Fibroblast of pulmonary artery (primary cell): ENCODE measurements at regions not wholly inside any gene's neighbourhood (a gene's known extent, or its start where the extent isn't known, plus 50 kb on each side); places are given as distances from the start of the nearest gene placed in this dataset.
A peak's percentile ranks its signal among the peaks of the same experiment; 100 is the strongest.
"Not testable (repeated sequence)": the region's sequence is repeated elsewhere in the genome, so short reads cannot be mapped to it uniquely, and the experiment has no call there.

ENCODE experiments used
- DNase-seq: peaks from one replicate; pipeline ENCODE4 v3.0.0-alpha.2; 2010; ENCODE audit warnings: low read depth
- H3K4me3 ChIP-seq: replicated peaks from 2 replicates; pipeline ENCODE4 v1.5.1; 2011; ENCODE audit warnings: low read depth, mild to moderate bottlenecking, control low read depth, low read length, moderate library complexity
- CTCF ChIP-seq: IDR thresholded peaks from 2 replicates; pipeline ENCODE4 v1.5.1; 2011; ENCODE audit warnings: mild to moderate bottlenecking, control low read depth, low read length, inconsistent platforms; ENCODE audit errors: missing control alignments

GRCh38 chr10:63965846-63966245 lies 444.6 kb downstream of the REEP3 start:
- no peak for TF ChIP-seq CTCF
- no peak for DNase-seq
- H3K4me3 ChIP-seq: no peak overlapping the region

GRCh38 chr10:63972949-63973827 lies 452.0 kb downstream of the REEP3 start:
- no peak overlapping the region for H3K4me3 ChIP-seq
- TF ChIP-seq CTCF: no peak
- no peak for DNase-seq

GRCh38 chr10:63976538-63976937 lies 455.3 kb downstream of the REEP3 start:
- no peak overlapping the region for H3K4me3 ChIP-seq
- DNase-seq: peak; percentile 35

GRCh38 chr10:63977329-63977923 lies 456.2 kb downstream of the REEP3 start:
- TF ChIP-seq CTCF: peak; percentile 71
- peak; percentile 52 for DNase-seq
- no peak overlapping the region for H3K4me3 ChIP-seq

More at GRCh38 chr10:63976538-63976937, 455.3 kb downstream of the REEP3 start:
- TF ChIP-seq CTCF: peak; percentile 59

- H3K4me3 ChIP-seq, DNase-seq: not testable (repeated sequence)
Observed at GRCh38 chr10:63980870-63981269, 459.7 kb downstream of the REEP3 start.

- not testable (repeated sequence) for H3K4me3 ChIP-seq, DNase-seq
Observed at GRCh38 chr10:63984061-63984460, 462.9 kb downstream of the REEP3 start.

GRCh38 chr10:63986536-63986935 lies 465.3 kb downstream of the REEP3 start:
- H3K4me3 ChIP-seq: no peak overlapping the region
- TF ChIP-seq CTCF: no peak
- no peak for DNase-seq

GRCh38 chr10:63987212-63987611 lies 466.0 kb downstream of the REEP3 start:
- no peak for DNase-seq
- no peak overlapping the region for H3K4me3 ChIP-seq
- TF ChIP-seq CTCF: no peak
